GM12873 (cell line): ENCODE measurements at regions not wholly inside any gene's neighbourhood (a gene's known extent, or its start where the extent isn't known, plus 50 kb on each side); places are given as distances from the start of the nearest gene placed in this dataset.

ENCODE experiments used
- CTCF ChIP-seq: IDR thresholded peaks from 2 replicates; pipeline ENCODE4 v1.5.1; 2012; ENCODE audit warnings: low read depth, mild to moderate bottlenecking, moderate library complexity, low read length, control low read depth; ENCODE audit not compliant: insufficient read depth; ENCODE audit errors: missing control alignments

DNA sequence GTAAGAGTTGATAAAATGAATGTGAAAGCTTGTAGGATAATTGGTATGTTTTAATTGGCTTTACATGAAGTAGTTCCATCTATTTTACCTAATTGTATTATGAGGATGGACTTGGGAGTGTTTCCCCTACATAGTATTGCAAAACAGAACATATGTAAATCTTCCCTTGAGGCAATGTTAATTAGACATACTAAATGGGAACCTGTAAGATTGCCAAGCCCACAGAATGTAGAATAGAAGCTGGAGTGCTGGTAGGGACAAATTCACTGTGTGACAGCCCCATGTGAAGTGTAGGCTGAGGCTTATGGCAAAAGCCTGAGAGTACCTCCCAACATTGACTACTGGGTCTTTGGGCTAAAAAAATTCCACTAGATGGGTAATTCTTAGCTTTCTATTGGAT is 615.0 kb upstream of the AMOT start:
- no peak for TF ChIP-seq CTCF

GRCh38 chrX:113429011-113429410 is 588.4 kb upstream of the AMOT start:
- no peak for TF ChIP-seq CTCF

GRCh38 chrX:113422323-113422722 is 581.7 kb upstream of the AMOT start:
- no peak for TF ChIP-seq CTCF

DNA sequence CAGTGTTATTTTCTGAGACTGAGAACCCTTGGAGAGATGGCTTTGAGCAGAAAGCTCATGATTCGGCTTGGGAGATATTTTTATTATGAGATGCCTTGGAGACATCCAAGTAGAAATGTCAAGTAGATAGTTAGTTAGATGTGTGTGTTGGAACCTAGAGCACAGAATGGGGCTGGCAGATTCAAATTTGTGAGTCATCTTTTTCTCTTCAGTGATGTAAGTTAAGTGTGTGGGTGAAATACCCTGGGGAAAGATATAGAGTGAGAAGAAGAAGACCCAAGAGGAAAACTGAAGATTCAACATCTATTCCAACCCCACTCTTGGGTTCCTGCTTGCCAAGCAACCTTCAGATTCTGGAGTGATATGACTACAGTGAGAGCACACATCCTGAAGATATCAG is 580.8 kb upstream of the AMOT start:
- TF ChIP-seq CTCF: no peak

DNA sequence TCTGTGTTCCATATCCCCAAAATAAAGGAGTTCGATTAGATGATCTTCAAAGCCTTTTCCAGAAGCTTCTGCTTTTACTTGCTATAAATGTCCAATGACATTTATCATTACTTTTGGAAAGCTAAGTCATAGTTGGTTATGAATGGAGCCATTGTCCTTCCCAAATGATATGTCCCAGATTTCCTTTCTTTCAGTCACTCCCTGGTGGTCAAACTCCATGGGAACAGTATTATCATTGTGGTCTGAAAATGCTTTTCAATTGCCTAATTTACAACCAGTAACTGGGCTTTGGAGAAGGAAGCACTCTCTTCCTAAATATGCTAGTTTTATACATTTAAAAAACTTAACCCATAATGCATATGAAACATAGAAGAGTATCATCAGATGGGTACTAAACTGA is 571.5 kb upstream of the AMOT start:
- no peak for TF ChIP-seq CTCF

DNA sequence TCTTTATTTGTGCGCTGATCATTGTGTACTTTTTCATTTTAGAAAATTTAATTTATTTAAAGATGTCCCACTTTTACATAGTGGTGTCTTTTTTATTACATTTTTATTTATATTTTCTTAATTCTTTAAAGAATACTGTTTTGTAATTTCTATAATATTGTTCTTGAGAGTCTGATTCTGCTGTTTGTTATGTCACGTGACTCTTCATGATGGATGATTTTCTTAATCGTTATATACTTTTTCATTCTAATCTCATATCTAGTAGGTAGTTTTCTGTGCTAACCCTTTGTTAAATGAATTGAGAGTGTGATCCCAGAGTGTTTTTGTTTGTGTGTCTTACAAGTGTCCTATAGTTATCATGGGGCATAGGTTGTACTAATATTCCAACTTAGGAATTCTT is 568.2 kb upstream of the AMOT start:
- TF ChIP-seq CTCF: no peak

DNA sequence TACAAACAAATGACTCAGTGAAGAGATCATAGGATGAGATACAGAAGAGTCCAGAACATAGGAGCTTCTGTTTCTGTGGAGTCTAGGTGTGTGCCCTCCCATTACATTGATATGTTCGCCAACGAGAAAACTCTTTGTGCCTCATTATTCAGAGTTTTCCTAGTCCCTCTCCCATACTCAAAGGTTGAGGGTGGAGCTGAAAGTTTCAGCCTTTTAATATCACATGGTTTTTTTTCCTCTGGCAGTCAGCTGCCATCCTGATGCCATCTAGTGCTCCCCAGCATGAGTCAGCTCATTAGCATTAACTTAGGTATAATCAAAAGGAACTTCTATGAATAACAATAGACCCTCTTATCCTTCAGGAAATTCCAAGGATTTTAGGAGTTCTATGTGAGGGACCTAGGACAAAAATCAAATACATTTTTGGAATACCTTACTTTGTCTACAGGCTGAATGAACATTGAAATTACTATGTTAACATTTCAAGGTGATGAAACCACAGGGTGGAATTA is 559.6 kb upstream of the AMOT start:
- TF ChIP-seq CTCF: no peak
